GM18873 (cell line): ENCODE measurements at regions not wholly inside any gene's neighbourhood (a gene's known extent, or its start where the extent isn't known, plus 50 kb on each side); places are given as distances from the start of the nearest gene placed in this dataset.
"Not testable (repeated sequence)": the region's sequence is repeated elsewhere in the genome, so short reads cannot be mapped to it uniquely, and the experiment has no call there.

ENCODE experiments used
- ATAC-seq: cut with Tn5 transposase; IDR thresholded peaks from one replicate; pipeline ENCODE4 v1.9.1; 2021; ENCODE audit warnings: mild to moderate bottlenecking, moderate library complexity, moderate number of reproducible peaks; ENCODE audit not compliant: unreplicated experiment, low FRiP score

- no peak for ATAC-seq
These were observed 722.9 kb upstream of the RAG2 start for GRCh38 chr11:37320921-37321320.

GRCh38 chr11:37317803-37318202 is 719.8 kb upstream of the RAG2 start:
- no peak for ATAC-seq

GRCh38 chr11:37313266-37313665 is 715.2 kb upstream of the RAG2 start:
- no peak for ATAC-seq

- ATAC-seq = no peak
These were observed 708.5 kb upstream of the RAG2 start for GRCh38 chr11:37306563-37306962.

- ATAC-seq = not testable (repeated sequence)
These were observed 703.4 kb upstream of the RAG2 start for GRCh38 chr11:37301405-37301804.

GRCh38 chr11:37298173-37298572 is 700.1 kb upstream of the RAG2 start:
- no peak for ATAC-seq

GRCh38 chr11:37286890-37287289 is 688.9 kb upstream of the RAG2 start:
- no peak for ATAC-seq

GRCh38 chr11:37282367-37282766 is 684.3 kb upstream of the RAG2 start:
- ATAC-seq = no peak

- ATAC-seq = no peak
These were observed 682.2 kb upstream of the RAG2 start for GRCh38 chr11:37280200-37280599.

GRCh38 chr11:37277896-37278465 is 679.9 kb upstream of the RAG2 start:
- ATAC-seq = no peak

GRCh38 chr11:37264783-37265182 is 666.7 kb upstream of the RAG2 start:
- no peak for ATAC-seq

- no peak for ATAC-seq
These were observed 666.0 kb upstream of the RAG2 start for GRCh38 chr11:37264060-37264459.

GRCh38 chr11:37263467-37263866 is 665.4 kb upstream of the RAG2 start:
- ATAC-seq = not testable (repeated sequence)

- no peak for ATAC-seq
These were observed 661.7 kb upstream of the RAG2 start for GRCh38 chr11:37259734-37260133.

- no peak for ATAC-seq
These were observed 650.1 kb upstream of the RAG2 start for GRCh38 chr11:37248145-37248544.

GRCh38 chr11:37246092-37246491 is 648.1 kb upstream of the RAG2 start:
- not testable (repeated sequence) for ATAC-seq

GRCh38 chr11:37230865-37231264 is 632.8 kb upstream of the RAG2 start:
- ATAC-seq = no peak

GRCh38 chr11:37223962-37224361 is 625.9 kb upstream of the RAG2 start:
- no peak for ATAC-seq

GRCh38 chr11:37203006-37203405 is 605.0 kb upstream of the RAG2 start:
- no peak for ATAC-seq

GRCh38 chr11:37199082-37199481 is 601.0 kb upstream of the RAG2 start:
- no peak for ATAC-seq

GRCh38 chr11:37184326-37184725 is 586.3 kb upstream of the RAG2 start:
- ATAC-seq = no peak

GRCh38 chr11:37182031-37182430 is 584.0 kb upstream of the RAG2 start:
- ATAC-seq = no peak

GRCh38 chr11:37177721-37178120 is 579.7 kb upstream of the RAG2 start:
- no peak for ATAC-seq
